ENCODE measurements at regions not wholly inside any gene's neighbourhood (a gene's known extent, or its start where the extent isn't known, plus 50 kb on each side); places are given as distances from the start of the nearest gene placed in this dataset.
"Not testable (repeated sequence)": the region's sequence is repeated elsewhere in the genome, so short reads cannot be mapped to it uniquely, and the experiment has no call there.

GRCh38 chr6:139711804-139712585 is 337.5 kb upstream of the CITED2 start:
- DNase-seq: no peak

DNA sequence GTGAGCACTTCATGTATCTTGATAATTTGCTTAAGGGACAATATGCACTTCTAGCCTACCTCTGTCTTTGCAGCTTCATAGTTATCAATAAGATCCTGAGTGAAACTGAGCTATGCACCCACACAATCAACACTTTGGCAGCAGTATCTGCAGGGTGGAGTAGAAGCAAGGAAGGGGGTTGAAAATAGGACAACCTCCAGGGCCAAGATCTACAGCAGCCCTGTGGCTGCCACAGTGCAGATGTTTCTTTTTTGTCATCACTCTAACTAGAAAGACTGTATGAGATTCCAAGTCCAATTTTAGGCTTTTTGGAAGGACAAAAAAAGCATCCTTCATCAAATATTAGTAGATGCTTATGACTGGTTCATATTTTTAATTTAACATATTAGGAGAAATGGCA is 336.1 kb upstream of the CITED2 start:
- no peak for DNase-seq

- no peak for DNase-seq
These were observed 334.1 kb upstream of the CITED2 start for GRCh38 chr6:139708337-139709199.

DNA sequence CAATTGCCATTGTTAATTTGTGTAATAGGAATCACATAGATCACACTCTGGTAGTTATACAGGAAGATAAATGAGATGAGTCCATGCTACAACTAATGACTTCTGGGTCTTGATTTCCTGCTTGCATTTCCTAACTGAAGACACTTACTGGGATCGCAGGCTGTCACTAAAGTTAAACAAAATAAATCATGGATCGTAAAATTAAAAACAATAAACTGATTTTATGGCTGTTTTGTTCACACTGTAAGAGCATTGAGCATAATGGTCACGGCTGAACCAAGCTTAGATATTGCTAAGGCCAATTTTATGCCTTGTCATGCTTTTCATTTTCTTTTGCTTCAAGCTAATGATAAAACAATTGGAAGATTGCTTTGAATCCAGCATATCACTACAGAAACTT is 332.5 kb upstream of the CITED2 start:
- no peak for DNase-seq

- DNase-seq: no peak
These were observed 330.8 kb upstream of the CITED2 start for GRCh38 chr6:139705284-139705683.

DNA sequence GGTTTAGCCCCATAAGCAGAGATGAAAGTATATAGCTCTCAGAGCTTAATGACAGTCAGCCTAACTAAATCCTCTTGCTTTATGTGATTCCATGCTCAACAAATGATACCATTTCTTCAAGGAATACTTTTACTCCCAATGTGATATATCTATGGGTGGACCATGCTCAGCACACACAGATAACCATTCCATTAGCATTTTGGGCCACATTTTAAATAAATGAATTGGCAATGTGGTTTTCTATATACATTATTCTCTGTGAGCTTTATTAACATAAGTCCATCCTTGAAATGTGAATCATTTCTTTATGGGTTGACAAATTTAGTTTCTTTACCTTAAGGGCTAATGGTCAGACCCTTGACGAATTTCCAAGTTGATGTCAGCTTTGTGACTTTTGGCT is 329.3 kb upstream of the CITED2 start:
- no peak for DNase-seq

DNA sequence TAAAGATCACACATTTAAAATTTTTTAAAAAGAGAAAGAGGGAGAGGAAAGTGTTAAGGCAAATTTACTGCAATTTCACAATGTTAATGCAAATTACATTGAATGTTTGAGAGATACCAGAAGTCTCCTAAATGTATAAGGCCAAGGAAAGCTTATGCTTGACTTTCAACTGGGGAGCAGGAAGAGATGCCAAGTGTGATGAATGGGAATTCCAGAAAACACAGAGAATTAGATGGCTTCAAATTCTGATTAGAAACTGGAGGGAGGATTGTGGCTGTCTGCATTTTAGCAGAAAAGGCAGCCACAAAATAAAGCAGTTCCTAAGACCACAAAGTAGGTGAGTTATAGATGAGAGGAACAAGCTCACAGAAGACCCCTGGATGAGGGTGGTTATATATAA is 328.3 kb upstream of the CITED2 start:
- no peak for DNase-seq

GRCh38 chr6:139701695-139702094 is 327.2 kb upstream of the CITED2 start:
- no peak for DNase-seq

GRCh38 chr6:139701003-139701402 is 326.6 kb upstream of the CITED2 start:
- DNase-seq: no peak

GRCh38 chr6:139699911-139700310 is 325.5 kb upstream of the CITED2 start:
- DNase-seq: no peak

DNA sequence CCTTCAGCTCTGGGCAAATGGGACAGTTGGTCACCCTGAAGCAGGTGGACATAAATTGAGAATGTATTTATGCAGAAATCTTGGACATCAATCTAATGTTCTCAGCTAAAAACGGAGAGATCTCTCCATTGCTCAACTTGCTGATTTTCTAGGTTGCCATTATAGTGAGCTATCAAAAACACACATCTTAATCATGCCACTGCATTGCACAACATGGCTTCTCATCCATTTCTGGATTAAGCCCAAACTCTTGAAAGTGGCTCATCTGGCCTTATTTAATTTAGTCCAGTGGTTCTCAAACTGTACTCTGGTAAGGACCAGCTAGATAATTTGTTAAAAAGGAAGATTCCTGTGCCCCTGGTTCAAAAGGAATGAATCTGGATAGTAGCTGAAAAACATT is 324.9 kb upstream of the CITED2 start:
- DNase-seq: no peak

DNA sequence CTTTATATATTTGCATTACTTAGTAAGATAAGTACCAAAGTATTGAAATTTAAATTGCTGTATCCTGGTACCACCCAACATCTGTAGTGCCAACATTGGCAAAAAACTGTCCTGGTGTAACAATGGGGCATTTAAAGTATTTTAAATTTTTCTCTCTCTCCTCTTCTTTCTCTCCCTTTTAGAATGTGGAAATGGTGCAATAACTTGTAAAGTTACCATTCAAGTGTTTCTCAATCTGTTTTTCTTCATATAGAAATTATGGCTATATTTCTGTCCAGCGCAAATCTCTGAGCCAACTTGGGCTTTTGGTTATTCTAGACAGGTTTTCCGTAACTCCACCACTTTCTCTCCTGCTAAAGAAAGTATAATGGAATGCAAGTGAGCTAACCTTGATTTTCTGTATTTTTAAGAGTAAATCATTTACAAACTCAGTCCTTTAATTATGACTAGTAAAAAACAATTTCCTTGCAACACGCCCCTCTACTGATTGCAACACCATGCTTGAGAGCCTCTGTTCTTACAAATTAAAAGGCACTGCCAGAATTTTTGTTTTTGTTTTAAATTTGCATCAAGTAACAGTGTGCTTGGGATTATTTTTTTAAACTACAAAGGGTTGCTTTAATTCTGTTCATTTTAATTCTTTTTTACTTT is 324.2 kb upstream of the CITED2 start:
- no peak for DNase-seq

- not testable (repeated sequence) for DNase-seq
These were observed 323.4 kb upstream of the CITED2 start for GRCh38 chr6:139697856-139698255.

- not testable (repeated sequence) for DNase-seq
These were observed 322.5 kb upstream of the CITED2 start for GRCh38 chr6:139696991-139697390.

DNA sequence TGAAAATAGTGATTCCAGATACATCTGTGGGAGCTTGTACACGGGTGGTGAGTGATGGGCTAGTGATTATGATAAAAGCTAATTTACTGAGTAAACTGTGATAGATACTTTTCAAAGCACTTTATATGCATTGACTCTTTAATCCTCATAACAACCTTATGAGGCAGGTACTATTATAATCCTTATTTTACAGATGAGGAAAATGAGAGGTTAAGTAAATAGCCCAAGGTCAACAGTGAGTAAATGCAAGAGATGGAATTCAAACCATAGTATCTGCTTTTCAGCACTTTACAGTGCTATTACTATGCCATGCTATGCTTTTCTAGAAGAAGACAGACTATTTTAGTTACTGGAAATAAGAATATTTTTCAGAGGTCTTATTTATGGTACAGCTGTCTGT is 320.9 kb upstream of the CITED2 start:
- DNase-seq: no peak

DNA sequence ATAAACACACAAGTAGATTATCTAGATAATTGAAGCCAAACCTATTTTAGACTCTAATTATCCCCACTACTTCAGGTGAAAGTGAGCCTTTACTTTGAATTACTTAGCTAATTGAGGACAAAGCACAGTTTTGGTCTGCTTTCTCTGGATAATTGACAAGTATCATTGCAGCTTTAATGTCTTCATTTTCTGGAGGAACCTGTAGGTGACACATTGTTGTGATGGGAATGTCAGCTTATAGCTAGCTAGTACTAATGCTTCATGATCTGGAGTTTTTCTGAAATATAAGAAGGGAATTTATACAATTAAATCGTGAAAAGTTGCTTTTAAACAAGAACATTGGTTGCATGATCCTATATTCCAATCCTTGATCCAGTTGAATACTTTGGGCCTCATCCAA is 319.3 kb upstream of the CITED2 start:
- no peak for DNase-seq

DNA sequence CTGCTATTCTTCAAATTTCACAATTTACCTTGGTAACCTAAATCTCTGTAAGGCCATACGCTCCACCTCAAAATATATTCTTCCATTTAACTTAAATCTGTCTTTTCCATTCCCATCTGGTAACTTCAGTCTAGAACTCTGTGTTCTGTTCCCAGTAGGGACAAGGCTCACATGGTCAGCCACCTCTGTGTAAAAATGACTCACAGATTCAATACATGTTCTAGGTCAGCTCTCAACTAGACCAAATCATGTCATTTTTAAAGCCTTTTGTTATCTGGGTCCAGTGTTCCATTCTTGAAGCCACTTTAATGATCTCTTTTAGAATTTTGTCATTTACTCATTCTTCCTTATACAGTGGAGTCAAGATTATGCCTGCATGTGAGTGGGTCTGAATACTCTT is 315.6 kb upstream of the CITED2 start:
- DNase-seq: no peak

- no peak for DNase-seq
These were observed 312.6 kb upstream of the CITED2 start for GRCh38 chr6:139687055-139687454.

DNA sequence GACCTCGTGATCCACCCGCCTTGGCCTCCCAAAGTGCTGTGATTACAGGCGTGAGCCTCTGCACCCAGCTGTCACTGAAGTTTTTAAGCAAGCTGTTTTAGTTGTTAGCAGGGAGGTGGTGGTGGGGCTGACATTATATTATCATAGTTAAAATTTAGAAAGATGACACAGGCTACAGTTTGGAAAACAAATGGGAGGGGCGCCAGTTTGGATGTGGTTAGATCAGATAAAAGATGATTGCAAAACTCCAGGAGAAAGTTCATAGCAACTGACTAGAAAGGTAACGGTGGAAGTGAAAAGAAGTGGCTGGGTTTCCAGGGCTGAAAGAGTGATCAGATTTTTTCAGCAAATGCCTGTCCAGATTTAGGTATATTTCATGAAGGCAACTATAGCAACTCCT is 311.9 kb upstream of the CITED2 start:
- no peak for DNase-seq

DNA sequence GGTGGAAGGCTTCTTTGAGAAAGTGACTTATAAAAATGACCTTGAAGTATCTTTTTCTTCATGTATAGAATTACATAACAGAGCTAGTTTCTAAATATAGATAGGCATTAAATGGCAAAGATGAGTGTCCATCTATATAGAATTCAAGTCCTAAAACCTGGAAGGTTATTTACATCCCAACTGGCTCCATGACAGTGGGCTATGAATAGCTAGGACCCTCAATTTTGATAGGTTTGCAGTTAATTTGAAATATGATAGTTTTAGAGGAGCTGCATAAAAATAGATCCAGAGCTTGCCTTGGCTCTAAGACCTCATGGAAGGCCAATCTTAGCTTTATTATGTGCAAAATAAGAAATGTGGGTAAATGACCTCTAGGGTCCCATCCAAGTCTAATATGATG is 310.6 kb upstream of the CITED2 start:
- no peak for DNase-seq

DNA sequence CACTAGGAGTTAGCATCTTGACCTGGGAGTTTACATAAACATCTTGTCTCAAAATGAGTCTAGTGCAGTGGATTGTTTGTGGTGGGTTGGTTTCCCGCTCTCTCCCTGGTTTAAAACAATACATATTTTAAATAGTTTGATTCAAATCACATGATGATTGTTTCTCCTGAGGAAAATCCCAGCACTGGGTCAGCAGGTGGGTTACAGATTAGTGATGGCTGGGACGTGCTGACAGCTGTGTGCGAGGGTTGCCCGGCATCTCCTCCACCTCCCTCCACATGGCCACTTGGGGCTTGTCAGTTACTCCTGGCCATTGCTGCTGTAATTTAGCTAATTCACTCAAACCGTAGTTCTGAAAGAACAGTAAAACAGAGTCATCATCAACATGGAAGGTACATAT is 306.4 kb upstream of the CITED2 start:
- no peak for DNase-seq

- no peak for DNase-seq
These were observed 305.2 kb upstream of the CITED2 start for GRCh38 chr6:139679516-139680179.

- no peak for DNase-seq
These were observed 302.3 kb upstream of the CITED2 start for GRCh38 chr6:139676718-139677117.

All from RPMI8226 (cell line).